ENCODE measurements at regions not wholly inside any gene's neighbourhood (a gene's known extent, or its start where the extent isn't known, plus 50 kb on each side); places are given as distances from the start of the nearest gene placed in this dataset.

DNA sequence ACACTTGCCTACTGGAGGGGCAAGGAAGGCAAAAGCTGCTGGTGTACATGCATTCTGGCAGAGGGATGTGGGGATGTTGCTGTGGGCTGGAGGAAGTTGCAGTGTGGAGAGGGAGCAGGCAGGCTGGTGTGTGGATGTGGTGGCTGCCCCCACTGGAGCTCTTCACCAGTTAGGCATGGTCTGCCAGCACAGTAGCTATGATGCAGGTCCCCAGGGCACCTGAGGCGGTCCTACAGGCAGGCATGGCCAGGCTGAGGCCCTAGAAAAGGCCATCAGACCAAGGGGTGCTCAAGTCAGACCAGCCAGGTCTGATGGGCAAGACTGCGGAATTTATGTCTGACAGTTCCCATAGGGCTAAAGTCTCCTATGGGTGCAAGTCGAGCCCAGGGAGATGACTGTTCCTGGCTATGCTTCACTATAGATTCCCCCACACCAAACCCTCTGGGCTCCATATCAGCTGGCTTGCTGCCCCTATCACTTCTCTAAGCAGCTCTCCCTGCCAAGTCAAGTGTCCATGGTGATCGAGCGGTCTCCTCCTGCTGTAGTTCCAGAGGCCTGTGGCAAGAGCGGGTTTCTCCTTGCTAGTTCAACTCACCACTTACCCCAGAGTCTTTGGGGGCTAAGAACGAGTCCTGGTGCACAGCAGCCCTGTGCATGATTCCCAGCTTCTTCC lies 473.1 kb downstream of the TDRD3 start:
- no peak for DNase-seq (ENCODE audit: extremely low spot score in 2 of 2)
- Histone ChIP-seq H3K9me3 (no peaks in the 10 kb centered on the region), H3K36me3 (no peaks in the 10 kb centered on the region), H3K4me3 (no peak overlapping the region), H3K27me3 (no peaks in the 10 kb centered on the region), H3K27ac (no peak overlapping the region), H3K4me1 (no peaks in the 10 kb centered on the region)
- intact Hi-C loops (cut with DNase I): no loop called here
- TF ChIP-seq POLR2A (IDR thresholded peaks at IDR 0.05) (no peak), CTCF (IDR thresholded peaks at IDR 0.05) (no peak), POLR2AphosphoS5 (IDR thresholded peaks at IDR 0.05; ENCODE audit: insufficient read depth in 1 of 2, low read depth in 1 of 2) (no peak)

DNA sequence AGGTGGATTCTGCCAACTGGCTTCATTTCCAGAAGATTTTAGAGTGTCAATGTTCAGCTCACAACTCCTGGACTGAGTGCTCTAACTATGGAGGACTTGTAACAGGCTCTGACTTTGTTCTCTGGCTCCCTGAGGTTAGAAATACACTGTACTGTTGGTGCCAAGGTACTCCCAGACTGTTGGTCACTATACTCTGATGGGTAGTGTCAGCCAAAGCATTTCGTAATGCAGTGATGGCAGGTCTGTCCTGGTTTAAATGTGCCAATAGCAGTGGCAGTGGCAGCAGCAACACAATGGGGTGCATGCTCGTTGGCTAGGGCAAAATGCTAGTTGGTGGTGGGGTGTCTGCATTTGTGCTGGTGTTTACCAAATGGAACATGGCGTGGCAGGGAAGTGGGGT lies 472.2 kb downstream of the TDRD3 start:
- Histone ChIP-seq H3K4me1 (no peaks in the 10 kb centered on the region), H3K9me3 (no peaks in the 10 kb centered on the region), H3K36me3 (no peaks in the 10 kb centered on the region), H3K4me3 (no peak overlapping the region), H3K27ac (no peak overlapping the region), H3K27me3 (no peaks in the 10 kb centered on the region)
- DNase-seq (ENCODE audit: extremely low spot score in 2 of 2): no peak
- TF ChIP-seq POLR2A (IDR thresholded peaks at IDR 0.05) (no peak), POLR2AphosphoS5 (IDR thresholded peaks at IDR 0.05; ENCODE audit: insufficient read depth in 1 of 2, low read depth in 1 of 2) (no peak), CTCF (IDR thresholded peaks at IDR 0.05) (no peak)
- intact Hi-C loops (cut with DNase I): no loop called here

- TF ChIP-seq POLR2AphosphoS5 (IDR thresholded peaks at IDR 0.05; ENCODE audit: insufficient read depth in 1 of 2, low read depth in 1 of 2) (no peak), POLR2A (IDR thresholded peaks at IDR 0.05) (no peak), CTCF (IDR thresholded peaks at IDR 0.05) (no peak)
- DNase-seq (ENCODE audit: extremely low spot score in 2 of 2): no peak
- intact Hi-C loops (cut with DNase I): no loop called here
- no peaks in the 10 kb centered on the region for H3K9me3 ChIP-seq
- no peaks in the 10 kb centered on the region for H3K27me3 ChIP-seq
- H3K4me1 ChIP-seq: no peaks in the 10 kb centered on the region
- no peaks in the 10 kb centered on the region for H3K36me3 ChIP-seq
- H3K4me3 ChIP-seq: no peak overlapping the region
- H3K27ac ChIP-seq: no peak overlapping the region
Measured at GRCh38 chr13:60862036-60862435, 465.0 kb downstream of the TDRD3 start.

DNA sequence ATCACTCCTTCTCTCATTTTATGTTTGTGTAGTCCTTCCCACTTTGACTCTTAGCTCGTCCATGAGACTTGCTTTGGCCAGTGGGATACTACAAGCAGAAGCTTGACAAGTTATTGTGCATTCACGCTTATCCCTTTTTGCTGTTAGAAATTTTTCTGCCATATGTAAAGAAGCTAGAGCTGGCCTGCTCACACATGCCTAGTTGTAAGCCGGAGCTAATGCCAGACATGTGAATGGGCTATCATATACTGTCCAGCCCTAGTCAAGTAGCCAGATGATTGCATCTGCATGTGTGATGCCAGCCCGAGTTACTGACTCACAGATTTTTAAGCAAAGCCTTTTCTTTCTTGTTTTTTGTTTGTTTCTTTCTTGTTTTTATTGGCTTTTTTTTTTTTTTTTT lies 460.7 kb downstream of the TDRD3 start:
- Histone ChIP-seq H3K27ac (no peak overlapping the region), H3K9me3 (no peaks in the 10 kb centered on the region), H3K36me3 (no peaks in the 10 kb centered on the region), H3K4me3 (no peak overlapping the region), H3K27me3 (no peaks in the 10 kb centered on the region), H3K4me1 (no peaks in the 10 kb centered on the region)
- no peak for TF ChIP-seq POLR2A (IDR thresholded peaks at IDR 0.05)
- no peak for TF ChIP-seq POLR2AphosphoS5 (IDR thresholded peaks at IDR 0.05; ENCODE audit: insufficient read depth in 1 of 2, low read depth in 1 of 2)
- no peak for TF ChIP-seq CTCF (IDR thresholded peaks at IDR 0.05)
- intact Hi-C loops (cut with DNase I): no loop called here
- DNase-seq (ENCODE audit: extremely low spot score in 2 of 2): no peak

- H3K4me3 ChIP-seq: no peak overlapping the region
- TF ChIP-seq POLR2A (IDR thresholded peaks at IDR 0.05) (no peak), CTCF (IDR thresholded peaks at IDR 0.05) (no peak), POLR2AphosphoS5 (IDR thresholded peaks at IDR 0.05; ENCODE audit: insufficient read depth in 1 of 2, low read depth in 1 of 2) (no peak)
- H3K36me3 ChIP-seq: no peaks in the 10 kb centered on the region
- no peaks in the 10 kb centered on the region for H3K4me1 ChIP-seq
- no peaks in the 10 kb centered on the region for H3K9me3 ChIP-seq
- DNase-seq (ENCODE audit: extremely low spot score in 2 of 2): no peak
- H3K27ac ChIP-seq: no peak overlapping the region
- H3K27me3 ChIP-seq: no peaks in the 10 kb centered on the region
- intact Hi-C loops (cut with DNase I): no loop called here
Measured at GRCh38 chr13:60852886-60853285, 455.9 kb downstream of the TDRD3 start.

Data from vagina (tissue), 2 donors.